ENCODE measurements at regions not wholly inside any gene's neighbourhood (a gene's known extent, or its start where the extent isn't known, plus 50 kb on each side); places are given as distances from the start of the nearest gene placed in this dataset.

DNA sequence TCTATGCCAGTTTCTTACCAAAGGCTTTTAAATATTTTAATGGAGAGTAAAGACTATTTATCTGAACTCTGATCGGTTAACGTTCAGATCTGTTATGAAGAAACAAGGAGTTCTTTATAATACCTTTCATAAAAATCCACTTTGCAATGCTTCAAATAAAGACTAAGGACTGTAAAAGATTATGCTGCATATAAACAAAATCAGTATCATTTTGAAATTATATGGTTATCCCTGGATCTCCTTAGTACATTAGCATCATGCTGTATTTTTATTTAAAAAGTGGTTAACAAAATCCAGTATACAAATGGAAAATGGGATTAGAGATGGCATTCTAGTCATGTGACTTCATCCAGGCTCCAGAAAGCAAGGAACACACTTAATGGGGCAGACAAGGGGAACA, 386.8 kb downstream of the LMO4 start:
- no peaks in the 10 kb centered on the region for H3K9me3 Mint-ChIP-seq

DNA sequence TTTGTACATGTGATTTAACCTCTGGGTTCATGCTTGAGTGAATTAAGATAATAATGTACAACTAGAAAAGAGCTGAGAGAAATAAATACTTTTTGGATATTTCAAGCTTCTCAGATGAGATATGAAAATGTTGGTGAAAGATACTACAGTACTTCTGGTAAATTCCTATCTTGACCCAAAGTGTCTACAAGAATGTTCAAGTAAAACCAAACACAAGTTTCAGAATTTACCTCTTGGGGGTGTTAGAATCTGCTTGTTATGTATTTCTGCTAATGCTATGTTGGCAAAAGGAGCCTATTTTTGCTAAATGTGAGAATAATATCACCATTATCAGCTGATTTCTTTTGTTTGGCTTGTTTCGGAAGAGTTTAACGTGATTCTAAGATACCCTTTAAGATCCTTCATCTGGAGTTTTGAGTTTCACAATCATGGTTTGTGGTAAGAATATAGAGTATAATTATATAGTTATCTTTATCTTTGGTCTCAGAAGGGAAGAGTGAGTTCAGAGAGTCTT, 388.5 kb downstream of the LMO4 start:
- H3K36me3 Mint-ChIP-seq (ENCODE audit: low read depth) = no peaks in the 10 kb centered on the region
- no peak for DNase-seq (ENCODE audit: low read depth, low spot score)
- H3K4me1 Mint-ChIP-seq = peaks cover 12% of the 10 kb centered on the region
- H3K27ac Mint-ChIP-seq (ENCODE audit: unreplicated experiment) = no peak overlapping the region
- peaks cover 3% of the 10 kb centered on the region for H3K9me3 Mint-ChIP-seq
- TF ChIP-seq, protein P1, sequence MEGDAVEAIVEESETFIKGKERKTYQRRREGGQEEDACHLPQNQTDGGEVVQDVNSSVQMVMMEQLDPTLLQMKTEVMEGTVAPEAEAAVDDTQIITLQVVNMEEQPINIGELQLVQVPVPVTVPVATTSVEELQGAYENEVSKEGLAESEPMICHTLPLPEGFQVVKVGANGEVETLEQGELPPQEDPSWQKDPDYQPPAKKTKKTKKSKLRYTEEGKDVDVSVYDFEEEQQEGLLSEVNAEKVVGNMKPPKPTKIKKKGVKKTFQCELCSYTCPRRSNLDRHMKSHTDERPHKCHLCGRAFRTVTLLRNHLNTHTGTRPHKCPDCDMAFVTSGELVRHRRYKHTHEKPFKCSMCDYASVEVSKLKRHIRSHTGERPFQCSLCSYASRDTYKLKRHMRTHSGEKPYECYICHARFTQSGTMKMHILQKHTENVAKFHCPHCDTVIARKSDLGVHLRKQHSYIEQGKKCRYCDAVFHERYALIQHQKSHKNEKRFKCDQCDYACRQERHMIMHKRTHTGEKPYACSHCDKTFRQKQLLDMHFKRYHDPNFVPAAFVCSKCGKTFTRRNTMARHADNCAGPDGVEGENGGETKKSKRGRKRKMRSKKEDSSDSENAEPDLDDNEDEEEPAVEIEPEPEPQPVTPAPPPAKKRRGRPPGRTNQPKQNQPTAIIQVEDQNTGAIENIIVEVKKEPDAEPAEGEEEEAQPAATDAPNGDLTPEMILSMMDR (conservative IDR thresholded peaks at IDR 0.05) = no peak
- H3K4me3 Mint-ChIP-seq = no peak overlapping the region
- no peaks in the 10 kb centered on the region for H3K27me3 Mint-ChIP-seq (ENCODE audit: low read depth)

More for the DNA sequence above, 386.8 kb downstream of the LMO4 start:
- DNase-seq (ENCODE audit: low read depth, low spot score) = no peak
- Mint-ChIP-seq H3K4me3 (no peak overlapping the region), H3K36me3 (ENCODE audit: low read depth) (no peaks in the 10 kb centered on the region), H3K4me1 (peaks cover 6% of the 10 kb centered on the region), H3K27ac (ENCODE audit: unreplicated experiment) (no peak overlapping the region), H3K27me3 (ENCODE audit: low read depth) (no peaks in the 10 kb centered on the region)
- TF ChIP-seq, protein P1 (conservative IDR thresholded peaks at IDR 0.05) = no peak

DNA sequence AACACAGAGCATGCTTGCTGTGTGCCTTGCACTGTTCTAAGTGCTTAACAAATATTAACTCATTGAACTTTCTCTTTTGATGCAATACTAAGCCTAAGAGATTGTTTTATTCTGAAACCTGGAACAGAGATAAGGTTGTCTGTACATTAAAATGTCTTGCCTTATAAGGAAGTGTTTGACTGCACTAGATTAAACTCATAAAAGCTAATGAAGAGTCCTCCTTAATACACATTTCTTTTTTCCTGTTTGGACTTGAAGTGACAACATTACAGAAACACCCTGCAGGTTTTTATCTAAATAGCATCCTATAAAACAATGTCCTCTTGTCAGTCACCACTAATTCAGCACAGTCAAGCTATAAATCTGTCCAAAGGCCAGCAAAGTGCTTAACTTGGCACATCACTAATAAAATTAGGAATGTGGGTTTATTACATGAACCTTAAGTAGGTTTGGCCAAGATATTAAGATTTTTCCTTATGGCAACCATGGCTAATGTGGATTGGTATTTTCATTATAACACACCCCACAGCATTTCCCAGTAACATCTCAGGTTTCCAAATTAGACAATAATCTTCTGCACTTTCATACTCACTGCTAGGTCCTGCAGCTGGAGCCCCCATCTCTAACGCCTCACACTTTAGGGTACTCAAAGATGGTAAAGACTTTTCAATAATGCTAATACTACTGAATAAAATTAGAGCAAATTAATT, 389.7 kb downstream of the LMO4 start:
- Mint-ChIP-seq H3K36me3 (ENCODE audit: low read depth) (no peaks in the 10 kb centered on the region), H3K4me1 (peaks cover 12% of the 10 kb centered on the region), H3K27me3 (ENCODE audit: low read depth) (no peaks in the 10 kb centered on the region), H3K27ac (ENCODE audit: unreplicated experiment) (no peak overlapping the region), H3K9me3 (peaks cover 3% of the 10 kb centered on the region), H3K4me3 (no peak overlapping the region)
- no peak for DNase-seq (ENCODE audit: low read depth, low spot score)
- TF ChIP-seq, protein P1 (conservative IDR thresholded peaks at IDR 0.05) = no peak

DNA sequence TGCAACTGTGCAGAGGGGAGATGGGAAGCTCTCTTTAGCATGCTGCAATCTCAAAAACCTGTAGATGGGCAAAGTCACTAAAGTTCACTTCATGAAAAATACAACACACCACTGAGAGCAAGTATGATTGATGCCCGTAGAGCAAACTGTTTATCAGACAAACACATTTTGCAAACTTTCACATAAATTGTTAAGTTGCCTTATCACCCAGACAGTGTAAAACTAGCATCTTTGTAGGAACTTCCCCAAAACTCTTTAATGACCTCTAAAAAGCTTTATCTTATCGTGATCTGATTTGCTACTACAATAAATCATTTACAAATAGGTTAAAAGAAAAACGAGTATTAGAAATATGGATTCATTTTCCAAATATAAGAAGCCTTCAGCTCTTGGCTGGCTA, 391.0 kb downstream of the LMO4 start:
- no peaks in the 10 kb centered on the region for H3K27me3 Mint-ChIP-seq (ENCODE audit: low read depth)
- H3K4me3 Mint-ChIP-seq = no peak overlapping the region
- TF ChIP-seq, protein P1 (conservative IDR thresholded peaks at IDR 0.05) = no peak
- no peaks in the 10 kb centered on the region for H3K36me3 Mint-ChIP-seq (ENCODE audit: low read depth)
- H3K27ac Mint-ChIP-seq (ENCODE audit: unreplicated experiment) = no peak overlapping the region
- DNase-seq (ENCODE audit: low read depth, low spot score) = no peak
- H3K4me1 Mint-ChIP-seq = peaks cover 12% of the 10 kb centered on the region
- peaks cover 3% of the 10 kb centered on the region for H3K9me3 Mint-ChIP-seq

DNA sequence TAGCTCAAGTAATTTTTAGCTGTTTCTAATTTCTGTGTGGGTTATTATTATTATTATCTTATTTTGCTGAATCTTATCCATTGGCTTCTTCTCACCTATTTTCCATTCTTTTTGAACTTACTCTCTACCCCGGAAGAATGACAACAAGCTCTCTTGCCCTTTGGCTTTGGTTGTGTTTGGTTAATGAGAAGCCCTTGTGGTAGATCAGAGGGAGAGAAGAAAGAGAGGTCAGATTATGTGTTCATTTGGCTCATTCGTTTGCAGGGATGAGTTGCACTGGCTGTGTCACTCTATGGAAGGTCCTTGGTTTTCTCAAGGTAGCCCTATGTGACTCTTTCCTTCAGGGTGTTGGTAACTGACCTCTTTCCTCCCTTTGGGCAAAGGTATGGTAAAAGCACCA, 391.9 kb downstream of the LMO4 start:
- TF ChIP-seq, protein P1 (conservative IDR thresholded peaks at IDR 0.05) = no peak
- H3K4me3 Mint-ChIP-seq = no peak overlapping the region
- H3K27ac Mint-ChIP-seq (ENCODE audit: unreplicated experiment) = no peak overlapping the region
- peaks cover 3% of the 10 kb centered on the region for H3K9me3 Mint-ChIP-seq
- H3K36me3 Mint-ChIP-seq (ENCODE audit: low read depth) = no peaks in the 10 kb centered on the region
- DNase-seq (ENCODE audit: low read depth, low spot score) = no peak
- peaks cover 12% of the 10 kb centered on the region for H3K4me1 Mint-ChIP-seq
- no peaks in the 10 kb centered on the region for H3K27me3 Mint-ChIP-seq (ENCODE audit: low read depth)
